ENCODE measurements at regions not wholly inside any gene's neighbourhood (a gene's known extent, or its start where the extent isn't known, plus 50 kb on each side); places are given as distances from the start of the nearest gene placed in this dataset.

DNA sequence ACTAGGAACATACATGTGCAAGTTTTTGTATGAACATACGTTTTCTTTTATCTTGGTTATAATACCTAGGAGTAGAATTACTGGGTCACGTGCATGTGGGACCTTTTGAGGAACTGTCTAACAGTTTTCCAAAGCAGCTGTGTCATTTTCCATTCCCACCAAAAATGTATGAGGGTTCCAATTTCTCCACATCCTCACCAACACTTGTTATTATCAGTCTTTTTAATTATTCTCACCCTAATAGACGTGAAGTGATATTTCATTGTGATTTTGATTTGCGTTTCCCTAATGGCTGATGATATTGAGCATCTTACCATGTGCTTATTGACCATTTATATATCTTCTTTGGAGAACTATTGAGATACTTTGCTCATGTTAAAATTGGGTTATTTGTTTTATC is 162.1 kb downstream of the CHST1 start:
- TF ChIP-seq CTCF (IDR thresholded peaks at IDR 0.05; ENCODE audit: insufficient read depth, low read length) (no peak), REST (IDR thresholded peaks at IDR 0.05; ENCODE audit: insufficient replicate concordance, low read depth) (no peak), POLR2AphosphoS5 (IDR thresholded peaks at IDR 0.05; ENCODE audit: low read depth) (no peak), GABPA (IDR thresholded peaks at IDR 0.05; ENCODE audit: low read depth) (no peak), SPI1 (IDR thresholded peaks at IDR 0.05; ENCODE audit: borderline replicate concordance, low read depth) (no peak)

Measured in HL-60 (cell line).